ENCODE measurements at regions not wholly inside any gene's neighbourhood (a gene's known extent, or its start where the extent isn't known, plus 50 kb on each side); places are given as distances from the start of the nearest gene placed in this dataset.

DNA sequence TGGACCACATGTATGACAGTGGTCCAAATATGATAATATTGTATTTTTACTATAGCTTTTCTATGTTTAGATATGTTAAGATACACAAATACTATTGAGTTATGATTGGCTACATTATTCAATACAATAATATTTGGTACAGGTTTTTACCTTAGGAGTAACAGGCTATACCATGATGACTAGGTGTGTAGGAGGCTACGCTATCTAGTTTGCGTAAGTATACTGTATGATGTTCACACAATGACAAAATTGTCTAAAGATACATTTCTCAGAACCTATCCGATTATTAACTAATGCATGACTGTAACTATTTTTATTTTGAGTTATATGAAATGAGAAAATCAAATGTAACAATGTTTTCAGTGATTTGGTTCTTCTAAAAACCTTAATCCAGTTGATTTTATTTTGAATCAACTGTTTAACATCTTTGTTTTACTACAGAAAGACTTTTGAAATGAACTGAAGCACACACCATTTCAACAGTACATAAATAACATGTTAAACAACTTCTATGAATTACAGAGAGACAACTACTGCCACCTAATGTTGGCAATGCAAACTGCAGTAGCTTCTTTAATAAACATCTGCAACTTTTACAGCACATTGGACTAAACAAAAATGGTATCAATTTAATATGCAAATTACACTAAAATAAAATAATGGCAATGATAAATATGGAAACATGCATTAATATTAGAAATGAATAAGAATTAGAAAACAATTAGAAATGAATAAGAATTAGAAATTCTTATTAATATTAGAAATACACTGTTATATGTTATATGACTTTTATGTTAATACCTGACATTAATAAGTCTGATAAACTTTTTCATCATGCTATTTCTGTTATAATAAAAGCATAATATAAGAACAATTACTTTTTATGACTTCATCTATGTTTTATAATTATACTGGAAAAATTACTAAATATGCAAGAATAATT lies 255.7 kb downstream of the MBNL1 start (continued):
- TF ChIP-seq, protein P1, sequence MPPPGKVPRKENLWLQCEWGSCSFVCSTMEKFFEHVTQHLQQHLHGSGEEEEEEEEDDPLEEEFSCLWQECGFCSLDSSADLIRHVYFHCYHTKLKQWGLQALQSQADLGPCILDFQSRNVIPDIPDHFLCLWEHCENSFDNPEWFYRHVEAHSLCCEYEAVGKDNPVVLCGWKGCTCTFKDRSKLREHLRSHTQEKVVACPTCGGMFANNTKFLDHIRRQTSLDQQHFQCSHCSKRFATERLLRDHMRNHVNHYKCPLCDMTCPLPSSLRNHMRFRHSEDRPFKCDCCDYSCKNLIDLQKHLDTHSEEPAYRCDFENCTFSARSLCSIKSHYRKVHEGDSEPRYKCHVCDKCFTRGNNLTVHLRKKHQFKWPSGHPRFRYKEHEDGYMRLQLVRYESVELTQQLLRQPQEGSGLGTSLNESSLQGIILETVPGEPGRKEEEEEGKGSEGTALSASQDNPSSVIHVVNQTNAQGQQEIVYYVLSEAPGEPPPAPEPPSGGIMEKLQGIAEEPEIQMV (tag; conservative IDR thresholded peaks at IDR 0.05; ENCODE audit: low read depth): no peak
- TF ChIP-seq ZNF408 (CRISPR knock-in tag; IDR thresholded peaks at IDR 0.05; ENCODE audit: low read depth) (no peak), U2AF2 (optimal IDR thresholded peaks at IDR 0.05; ENCODE audit: low read depth, low read length) (no peak), ZC3H8 (IDR thresholded peaks at IDR 0.05) (no peak), PHB2 (IDR thresholded peaks at IDR 0.05; ENCODE audit: low read depth) (no peak), MECOM (CRISPR knock-in tag; IDR thresholded peaks at IDR 0.05) (no peak), TARDBP (IDR thresholded peaks at IDR 0.05) (no peak), ZNF347 (CRISPR knock-in tag; IDR thresholded peaks at IDR 0.05; ENCODE audit: low read depth) (no peak), SIX5 (IDR thresholded peaks at IDR 0.05; ENCODE audit: borderline replicate concordance in 1 of 2, insufficient read depth in 1 of 2, low read depth in 1 of 2, low read length in 2 of 2) (no peak), C11orf30 (IDR thresholded peaks at IDR 0.05; ENCODE audit: low read depth) (no peak), TEAD4 (IDR thresholded peaks at IDR 0.05; ENCODE audit: low read length) (peak; percentile 34; the same call in 1 of the 2 replicates), TEAD4 (CRISPR knock-in tag; IDR thresholded peaks at IDR 0.05; ENCODE audit: borderline replicate concordance) (no peak), SMAD4 (CRISPR knock-in tag; conservative IDR thresholded peaks at IDR 0.05) (no peak), ARID2 (IDR thresholded peaks at IDR 0.05) (no peak), TCF7L2 (IDR thresholded peaks at IDR 0.05; ENCODE audit: low read depth, low read length) (no peak), ZNF224 (CRISPR knock-in tag; IDR thresholded peaks at IDR 0.05) (no peak), SP2 (IDR thresholded peaks at IDR 0.05; ENCODE audit: extremely low read depth, low read depth, low read length, poor library complexity, severe bottlenecking) (no peak), DACH1 (IDR thresholded peaks at IDR 0.05; ENCODE audit: partially characterized antibody) (peak; percentile 41), SAFB2 (IDR thresholded peaks at IDR 0.05; ENCODE audit: borderline replicate concordance, low read depth, low read length, severe bottlenecking) (no peak), XRCC4 (IDR thresholded peaks at IDR 0.05; ENCODE audit: extremely low read depth, insufficient read depth, insufficient read length) (no peak), ZNF23 (CRISPR knock-in tag; IDR thresholded peaks at IDR 0.05) (no peak), RBM39 (optimal IDR thresholded peaks at IDR 0.05; ENCODE audit: low read depth, low read length) (no peak), TGIF2 (CRISPR knock-in tag; IDR thresholded peaks at IDR 0.05) (no peak), ZNF143 (CRISPR knock-in tag; IDR thresholded peaks at IDR 0.05) (no peak), FOXK2 (conservative IDR thresholded peaks at IDR 0.05 in 1 of 2, IDR thresholded peaks at IDR 0.05 in 1 of 2; ENCODE audit: low read depth in 2 of 2) (0 out of 4 replicates have a peak, but pooled peaks of 1 of the 2 experiments have one; percentile 22)
- TF ChIP-seq, protein P2, sequence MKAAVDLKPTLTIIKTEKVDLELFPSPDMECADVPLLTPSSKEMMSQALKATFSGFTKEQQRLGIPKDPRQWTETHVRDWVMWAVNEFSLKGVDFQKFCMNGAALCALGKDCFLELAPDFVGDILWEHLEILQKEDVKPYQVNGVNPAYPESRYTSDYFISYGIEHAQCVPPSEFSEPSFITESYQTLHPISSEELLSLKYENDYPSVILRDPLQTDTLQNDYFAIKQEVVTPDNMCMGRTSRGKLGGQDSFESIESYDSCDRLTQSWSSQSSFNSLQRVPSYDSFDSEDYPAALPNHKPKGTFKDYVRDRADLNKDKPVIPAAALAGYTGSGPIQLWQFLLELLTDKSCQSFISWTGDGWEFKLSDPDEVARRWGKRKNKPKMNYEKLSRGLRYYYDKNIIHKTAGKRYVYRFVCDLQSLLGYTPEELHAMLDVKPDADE (conservative IDR thresholded peaks at IDR 0.05; ENCODE audit: control insufficient read depth, low read depth, low read length): no peak

Data from K562 (cell line).